Panc1 (cell line): ENCODE measurements at regions not wholly inside any gene's neighbourhood (a gene's known extent, or its start where the extent isn't known, plus 50 kb on each side); places are given as distances from the start of the nearest gene placed in this dataset.

Experiments used
- CTCF ChIP-seq: fragments of 450-650 bp; IDR thresholded peaks from 2 replicates; pipeline ENCODE4 v1.5.1; 2017; ENCODE audit warnings: mild to moderate bottlenecking
- POLR2AphosphoS5 ChIP-seq: IDR thresholded peaks from 2 replicates; pipeline ENCODE4 v1.6.1; 2012; ENCODE audit warnings: mild to moderate bottlenecking, low read depth, low read length, moderate library complexity
- SIN3A ChIP-seq: IDR thresholded peaks from 2 replicates; pipeline ENCODE4 v1.6.1; 2012; ENCODE audit warnings: low read depth, mild to moderate bottlenecking, low read length, moderate library complexity, borderline replicate concordance; ENCODE audit not compliant: insufficient read depth
- TCF7L2 ChIP-seq: IDR thresholded peaks from 2 replicates; pipeline ENCODE4 v1.6.1; 2011; ENCODE audit warnings: mild to moderate bottlenecking, low read depth, low read length, inconsistent platforms
- TF ChIP-seq, protein P1 (sequence below), 2 experiments: IDR thresholded peaks; 2 replicates each; pipeline ENCODE4 v1.6.1; 2011 to 2012; ENCODE audit warnings: low read depth in 2 of 2, control low read depth in 1 of 2, low read length in 1 of 2, mild to moderate bottlenecking in 1 of 2, moderate library complexity in 1 of 2; ENCODE audit not compliant: insufficient read depth in 1 of 2

DNA sequence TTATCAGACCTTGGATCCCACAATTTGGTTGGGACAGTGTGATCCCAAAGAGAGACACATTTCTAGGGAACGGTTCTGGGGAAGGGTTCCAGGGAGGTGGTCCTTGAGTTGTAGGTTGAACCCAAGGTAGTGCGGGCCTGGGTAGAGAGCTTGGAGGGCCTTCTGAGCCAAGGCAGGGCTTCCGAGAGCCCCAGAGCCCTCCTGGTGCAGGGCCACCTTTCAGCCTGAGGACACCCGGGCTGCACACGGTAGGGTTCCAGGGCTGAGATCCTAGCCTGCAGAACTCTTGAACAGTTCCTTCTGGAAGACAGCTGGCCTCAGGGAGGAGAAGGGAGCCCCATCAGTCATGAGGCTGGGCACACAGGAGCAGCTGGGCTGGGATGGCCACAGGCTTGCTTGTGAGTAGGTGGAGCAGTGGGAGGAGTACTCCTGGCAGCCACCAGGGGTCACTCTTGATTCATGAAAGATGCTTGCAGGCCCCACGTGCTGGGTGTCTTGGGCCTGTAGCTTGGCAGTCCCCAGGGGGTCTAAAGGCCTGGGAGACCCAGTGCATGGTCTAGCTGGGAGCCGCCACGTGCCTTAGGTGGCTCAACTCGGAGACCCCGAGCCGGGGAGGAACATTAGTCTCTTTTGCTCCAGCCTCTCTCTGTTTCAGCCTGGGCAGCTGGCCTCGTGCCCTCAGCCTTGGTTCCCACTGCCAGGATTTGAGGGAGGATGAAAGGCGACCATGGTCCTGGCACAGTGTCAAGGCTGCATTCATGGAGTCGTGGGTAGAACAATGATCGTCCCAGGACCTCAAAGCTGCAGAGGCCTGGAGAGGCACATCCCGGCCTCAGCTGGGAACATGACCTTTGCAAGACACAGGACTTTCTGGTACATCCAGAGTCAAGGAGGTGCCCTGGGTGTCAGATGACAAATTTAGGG lies 381.6 kb downstream of the TYW1 start:
- TF ChIP-seq, protein P1, sequence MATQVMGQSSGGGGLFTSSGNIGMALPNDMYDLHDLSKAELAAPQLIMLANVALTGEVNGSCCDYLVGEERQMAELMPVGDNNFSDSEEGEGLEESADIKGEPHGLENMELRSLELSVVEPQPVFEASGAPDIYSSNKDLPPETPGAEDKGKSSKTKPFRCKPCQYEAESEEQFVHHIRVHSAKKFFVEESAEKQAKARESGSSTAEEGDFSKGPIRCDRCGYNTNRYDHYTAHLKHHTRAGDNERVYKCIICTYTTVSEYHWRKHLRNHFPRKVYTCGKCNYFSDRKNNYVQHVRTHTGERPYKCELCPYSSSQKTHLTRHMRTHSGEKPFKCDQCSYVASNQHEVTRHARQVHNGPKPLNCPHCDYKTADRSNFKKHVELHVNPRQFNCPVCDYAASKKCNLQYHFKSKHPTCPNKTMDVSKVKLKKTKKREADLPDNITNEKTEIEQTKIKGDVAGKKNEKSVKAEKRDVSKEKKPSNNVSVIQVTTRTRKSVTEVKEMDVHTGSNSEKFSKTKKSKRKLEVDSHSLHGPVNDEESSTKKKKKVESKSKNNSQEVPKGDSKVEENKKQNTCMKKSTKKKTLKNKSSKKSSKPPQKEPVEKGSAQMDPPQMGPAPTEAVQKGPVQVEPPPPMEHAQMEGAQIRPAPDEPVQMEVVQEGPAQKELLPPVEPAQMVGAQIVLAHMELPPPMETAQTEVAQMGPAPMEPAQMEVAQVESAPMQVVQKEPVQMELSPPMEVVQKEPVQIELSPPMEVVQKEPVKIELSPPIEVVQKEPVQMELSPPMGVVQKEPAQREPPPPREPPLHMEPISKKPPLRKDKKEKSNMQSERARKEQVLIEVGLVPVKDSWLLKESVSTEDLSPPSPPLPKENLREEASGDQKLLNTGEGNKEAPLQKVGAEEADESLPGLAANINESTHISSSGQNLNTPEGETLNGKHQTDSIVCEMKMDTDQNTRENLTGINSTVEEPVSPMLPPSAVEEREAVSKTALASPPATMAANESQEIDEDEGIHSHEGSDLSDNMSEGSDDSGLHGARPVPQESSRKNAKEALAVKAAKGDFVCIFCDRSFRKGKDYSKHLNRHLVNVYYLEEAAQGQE (IDR thresholded peaks at IDR 0.05; ENCODE audit: insufficient read depth in 1 of 2, low read depth in 2 of 2, low read length in 1 of 2), result no peak
- TF ChIP-seq TCF7L2, result no peak
- TF ChIP-seq CTCF, result peak; percentile 89
- TF ChIP-seq POLR2AphosphoS5, result no peak
- TF ChIP-seq SIN3A, result no peak
